Esophagus (tissue), 2 donors: ENCODE measurements at regions not wholly inside any gene's neighbourhood (a gene's known extent, or its start where the extent isn't known, plus 50 kb on each side); places are given as distances from the start of the nearest gene placed in this dataset.

Source experiments
- H3K27ac ChIP-seq, 2 donors: one replicate each; pipeline ENCODE4 v1.5.1; 2013; ENCODE audit warnings: low read depth in 2 of 2, mild to moderate bottlenecking in 2 of 2, inconsistent platforms in 1 of 2, low read length in 1 of 2, moderate library complexity in 1 of 2
- H3K27me3 ChIP-seq, 2 donors: one replicate each; pipeline ENCODE4 v1.6.1; 2013; ENCODE audit warnings: low read length in 2 of 2, control low read depth in 1 of 2, mild to moderate bottlenecking in 1 of 2; ENCODE audit not compliant: insufficient read depth in 2 of 2, control insufficient read depth in 1 of 2
- H3K36me3 ChIP-seq, 2 donors: one replicate each; pipeline ENCODE4 v1.6.1; 2013; ENCODE audit warnings: low read length in 1 of 2; ENCODE audit not compliant: control insufficient read depth in 2 of 2, insufficient read depth in 2 of 2
- H3K4me1 ChIP-seq, 2 donors: one replicate each; pipeline ENCODE4 v1.6.1; 2013; ENCODE audit warnings: low read length in 1 of 2; ENCODE audit not compliant: control insufficient read depth in 2 of 2, insufficient read depth in 2 of 2
- H3K4me3 ChIP-seq, 2 donors: one replicate each; pipeline ENCODE4 v1.5.1; 2013; ENCODE audit warnings: low read length in 2 of 2, mild to moderate bottlenecking in 2 of 2, low read depth in 1 of 2, moderate library complexity in 1 of 2
- H3K9me3 ChIP-seq, 2 donors: one replicate each; pipeline ENCODE4 v1.6.1; 2013; ENCODE audit warnings: mild to moderate bottlenecking in 2 of 2, low read depth in 1 of 2, low read length in 1 of 2, moderate library complexity in 1 of 2; ENCODE audit not compliant: control insufficient read depth in 2 of 2, insufficient read depth in 1 of 2
- WGBS, 2 donors: extraction: QIAGEN DNeasy Blood & Tissue Kit; methylation state at CpG; one replicate each; pipeline ENCODE4 v1.1.7; 2013; 5-methylcytosine and 5-hydroxymethylcytosine counted together
- donor health status: healthy with polysubstance abuse.
- donor health status: Bipolar disorder and iron deficiency.

DNA sequence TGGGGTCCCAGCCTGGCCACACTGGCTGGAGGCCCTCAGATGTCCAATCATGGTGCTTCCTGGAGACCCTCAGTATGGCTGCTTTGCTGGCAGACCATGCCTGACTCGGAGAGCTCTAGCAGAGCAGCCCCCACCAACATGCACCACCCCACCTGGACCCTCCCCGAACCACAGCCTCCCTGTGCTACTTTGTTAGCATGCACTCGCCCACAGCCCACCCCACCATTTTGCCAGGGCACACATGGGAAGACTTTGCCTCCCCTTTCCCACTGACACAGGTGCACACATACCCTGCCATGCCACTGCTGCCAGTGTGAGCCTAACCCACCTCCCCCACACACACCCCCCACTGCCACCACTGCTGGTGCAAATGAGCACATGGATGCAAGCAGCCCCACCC lies 497.5 kb upstream of the PBX1 start:
- Histone ChIP-seq H3K4me3 (no peak overlapping the region), H3K27ac (no peak overlapping the region), H3K27me3 (no peaks in the 10 kb centered on the region), H3K4me1 (no peaks in the 10 kb centered on the region), H3K9me3 (no peaks in the 10 kb centered on the region), H3K36me3 (no peaks in the 10 kb centered on the region)
- 59 to 87% methylated on average over 3 of the region's 3 CpGs for WGBS, 2 donors

DNA sequence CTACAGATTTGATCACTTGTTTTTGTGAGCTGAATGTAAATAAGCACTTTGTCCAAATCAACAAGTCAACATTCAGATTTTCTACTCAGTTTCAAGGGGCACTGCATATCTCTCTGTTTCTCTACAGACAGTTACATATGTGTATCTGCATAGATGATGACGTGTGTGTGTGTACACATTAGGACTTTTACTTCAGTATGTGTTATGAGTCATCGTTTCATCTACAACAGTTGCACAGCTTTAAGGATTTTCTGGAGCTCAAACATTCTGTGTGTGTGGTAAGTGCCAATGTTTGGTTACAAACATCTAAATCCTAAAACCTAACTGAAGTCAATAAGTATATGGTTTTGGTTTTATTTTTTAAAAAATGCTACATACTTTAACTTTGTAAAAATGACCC lies 494.5 kb upstream of the PBX1 start:
- no peaks in the 10 kb centered on the region for H3K36me3 ChIP-seq
- no peak overlapping the region for H3K27ac ChIP-seq
- no peaks in the 10 kb centered on the region for H3K27me3 ChIP-seq
- 55 to 56% methylated on average over 2 of the region's 2 CpGs for WGBS, 2 donors
- no peak overlapping the region for H3K4me3 ChIP-seq
- H3K4me1 ChIP-seq = no peaks in the 10 kb centered on the region
- H3K9me3 ChIP-seq = no peaks in the 10 kb centered on the region

DNA sequence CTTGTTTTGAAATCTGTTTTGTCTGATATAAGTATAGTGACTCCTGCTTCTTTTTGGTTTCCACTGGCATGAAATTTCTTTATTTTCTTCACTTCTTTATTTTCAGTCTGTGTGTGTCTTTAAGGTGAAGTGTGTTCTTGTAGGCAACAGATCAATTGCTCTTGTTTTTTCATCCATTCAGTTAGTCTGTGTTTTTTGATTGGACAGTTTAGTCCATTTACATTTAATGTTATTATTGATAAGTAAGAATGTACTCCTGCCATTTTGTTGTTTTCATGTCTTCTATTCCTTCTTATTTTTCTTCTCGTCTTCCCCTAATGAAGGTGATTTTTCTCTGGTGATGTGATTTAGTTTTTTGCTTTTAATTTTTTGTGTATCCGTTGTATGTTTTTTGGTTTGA lies 487.7 kb upstream of the PBX1 start:
- 90 to 96% methylated on average over 2 of the region's 2 CpGs for WGBS, 2 donors

DNA sequence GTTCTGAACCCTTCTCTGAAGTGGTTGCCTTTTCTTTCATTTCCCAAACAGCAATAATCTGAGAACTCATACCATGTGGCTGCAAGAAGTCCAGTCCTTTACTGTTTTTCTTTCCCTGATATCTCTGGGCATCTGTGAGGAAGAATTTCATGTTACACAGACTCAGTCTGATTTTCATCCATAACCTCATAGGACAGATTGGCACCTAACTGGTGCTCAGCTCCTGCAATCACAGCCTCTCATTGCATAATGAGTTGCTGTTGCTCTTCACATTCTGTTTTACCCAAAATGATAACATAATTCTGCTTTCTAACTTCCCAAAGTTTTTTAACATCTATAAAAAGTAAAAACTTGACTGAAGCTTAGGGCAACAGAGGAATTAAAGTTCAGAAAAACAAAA lies 472.2 kb upstream of the PBX1 start:
- Histone ChIP-seq H3K27ac (no peak overlapping the region), H3K4me3 (no peak overlapping the region), H3K36me3 (no peaks in the 10 kb centered on the region), H3K9me3 (no peaks in the 10 kb centered on the region), H3K4me1 (no peaks in the 10 kb centered on the region), H3K27me3 (peaks cover 0 to 2% of the 10 kb centered on the region in 2 donors)

More for the DNA sequence above, 487.7 kb upstream of the PBX1 start:
- H3K27ac ChIP-seq = no peak overlapping the region
- H3K4me3 ChIP-seq = no peak overlapping the region
- H3K9me3 ChIP-seq = peaks cover 0 to 2% of the 10 kb centered on the region in 2 donors
- no peaks in the 10 kb centered on the region for H3K4me1 ChIP-seq
- no peaks in the 10 kb centered on the region for H3K27me3 ChIP-seq
- H3K36me3 ChIP-seq = no peaks in the 10 kb centered on the region

DNA sequence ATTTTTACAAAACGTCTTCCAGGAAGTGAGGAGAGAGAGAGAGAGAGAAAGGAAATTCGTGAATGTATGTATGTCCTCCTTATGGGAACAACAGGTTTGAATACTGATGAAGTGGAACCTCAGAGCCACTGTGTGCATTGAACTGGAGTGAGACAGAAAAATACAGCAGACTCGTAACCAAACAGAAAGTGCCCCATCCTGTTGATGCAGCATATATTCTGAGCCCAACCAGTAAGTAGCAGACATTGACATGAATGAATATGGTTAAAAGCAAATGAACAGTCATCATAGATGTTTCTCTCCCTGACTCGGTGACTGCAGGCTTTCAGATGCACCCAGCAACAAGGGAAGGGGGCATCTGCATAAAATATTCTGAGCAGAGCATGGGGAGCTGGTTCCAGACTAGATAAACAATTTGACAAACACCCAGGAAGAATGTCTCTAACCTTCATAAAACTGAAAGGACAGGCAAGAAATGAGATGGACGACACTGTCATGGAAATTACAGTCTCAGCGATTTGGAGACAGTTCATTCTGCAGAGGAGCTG lies 471.0 kb upstream of the PBX1 start:
- Histone ChIP-seq H3K4me1 (no peaks in the 10 kb centered on the region), H3K9me3 (peaks cover 0 to 6% of the 10 kb centered on the region in 2 donors), H3K27ac (no peak overlapping the region), H3K36me3 (no peaks in the 10 kb centered on the region), H3K27me3 (peaks cover 0 to 2% of the 10 kb centered on the region in 2 donors), H3K4me3 (no peak overlapping the region)
- 55 to 56% methylated on average over 6 of the region's 6 CpGs for whole genome bisulfite sequencing, 2 donors

DNA sequence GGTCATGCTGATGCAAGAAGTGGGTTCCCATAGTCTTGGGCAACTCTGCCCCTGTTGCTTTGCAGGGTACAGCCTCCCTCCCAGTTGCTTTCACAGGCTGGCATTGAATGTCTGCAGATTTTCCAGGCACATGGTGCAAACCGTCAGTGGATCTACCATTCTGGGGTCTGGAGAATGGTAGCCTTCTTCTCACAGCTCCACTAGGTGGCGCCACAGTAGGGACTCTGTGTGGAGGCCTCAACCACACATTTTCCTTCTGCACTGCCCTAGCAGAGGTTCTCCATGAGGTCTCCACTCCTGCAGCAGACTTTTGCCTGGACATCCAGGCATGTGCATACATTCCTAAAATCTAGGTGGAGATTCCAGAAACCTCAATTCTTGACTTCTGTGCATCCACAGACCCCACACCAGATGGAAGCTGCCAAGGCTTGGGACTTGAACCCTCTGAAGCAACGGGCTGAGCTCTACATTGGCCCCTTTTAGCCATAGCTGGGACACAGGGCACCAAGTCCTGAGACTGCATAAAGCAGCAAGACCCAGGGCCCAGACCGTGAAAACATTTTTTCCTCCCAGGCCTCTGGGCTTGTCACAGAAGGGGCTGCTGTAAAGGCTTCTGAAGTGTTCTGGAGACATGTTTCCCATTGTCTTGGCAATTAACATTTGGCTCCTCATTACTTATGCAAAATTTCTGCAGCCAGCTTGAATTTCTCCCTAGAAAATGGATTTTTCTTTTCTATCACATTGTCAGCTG lies 466.2 kb upstream of the PBX1 start:
- 72 to 77% methylated on average over 4 of the region's 4 CpGs for WGBS, 2 donors
- no peak overlapping the region for H3K4me3 ChIP-seq
- H3K9me3 ChIP-seq = peaks cover 0 to 6% of the 10 kb centered on the region in 2 donors
- H3K4me1 ChIP-seq = no peaks in the 10 kb centered on the region
- no peaks in the 10 kb centered on the region for H3K36me3 ChIP-seq
- no peaks in the 10 kb centered on the region for H3K27me3 ChIP-seq
- H3K27ac ChIP-seq = no peak overlapping the region

DNA sequence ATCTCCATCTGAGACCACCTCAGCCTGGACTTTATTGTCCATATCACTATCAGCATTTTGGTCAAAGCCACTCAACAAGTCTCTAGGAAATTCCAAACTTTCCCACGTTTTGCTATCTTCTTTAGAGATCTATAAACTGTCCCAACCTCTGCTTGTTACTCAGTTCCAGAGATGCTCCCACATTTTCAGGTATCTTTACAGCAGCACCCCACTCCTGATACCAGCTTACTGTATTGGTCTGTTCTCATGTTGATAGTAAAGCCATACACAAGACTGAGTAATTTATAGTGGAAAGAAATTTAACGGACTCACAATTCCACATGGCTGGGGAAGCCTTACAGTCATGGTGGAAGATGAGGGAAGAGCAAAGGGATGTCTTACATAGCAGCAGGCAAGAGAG lies 465.4 kb upstream of the PBX1 start:
- peaks cover 0 to 6% of the 10 kb centered on the region in 2 donors for H3K9me3 ChIP-seq
- no peaks in the 10 kb centered on the region for H3K4me1 ChIP-seq
- no peaks in the 10 kb centered on the region for H3K27me3 ChIP-seq
- WGBS, 2 donors = 85% methylated on average over 2 of the region's 2 CpGs
- H3K4me3 ChIP-seq = no peak overlapping the region
- no peak overlapping the region for H3K27ac ChIP-seq
- no peaks in the 10 kb centered on the region for H3K36me3 ChIP-seq

DNA sequence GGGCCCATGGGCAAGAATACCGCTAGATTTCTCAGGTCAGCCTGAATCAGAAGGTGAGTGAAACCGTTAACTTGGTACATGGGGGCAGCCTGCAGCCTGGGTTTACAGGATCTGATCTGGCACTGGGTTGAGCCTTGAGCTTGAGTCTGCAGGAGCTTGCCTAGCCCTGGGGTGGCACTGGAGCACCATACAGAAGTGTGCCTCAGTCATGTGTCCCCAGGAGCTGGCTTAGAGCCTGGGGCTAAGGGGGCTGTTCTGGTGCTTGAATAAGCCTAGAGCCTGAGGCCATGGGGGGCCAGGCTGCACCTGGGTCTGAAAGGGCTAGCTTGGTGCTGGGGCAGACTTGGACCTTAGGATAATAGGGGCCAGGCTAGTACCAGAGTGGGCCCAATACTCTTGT lies 457.2 kb upstream of the PBX1 start:
- H3K27me3 ChIP-seq = no peaks in the 10 kb centered on the region
- H3K9me3 ChIP-seq = peaks cover 0 to 4% of the 10 kb centered on the region in 2 donors
- H3K36me3 ChIP-seq = no peaks in the 10 kb centered on the region
- no peak overlapping the region for H3K27ac ChIP-seq
- no peaks in the 10 kb centered on the region for H3K4me1 ChIP-seq
- 89 to 98% methylated on average over 2 of the region's 2 CpGs for WGBS, 2 donors
- H3K4me3 ChIP-seq = no peak overlapping the region

DNA sequence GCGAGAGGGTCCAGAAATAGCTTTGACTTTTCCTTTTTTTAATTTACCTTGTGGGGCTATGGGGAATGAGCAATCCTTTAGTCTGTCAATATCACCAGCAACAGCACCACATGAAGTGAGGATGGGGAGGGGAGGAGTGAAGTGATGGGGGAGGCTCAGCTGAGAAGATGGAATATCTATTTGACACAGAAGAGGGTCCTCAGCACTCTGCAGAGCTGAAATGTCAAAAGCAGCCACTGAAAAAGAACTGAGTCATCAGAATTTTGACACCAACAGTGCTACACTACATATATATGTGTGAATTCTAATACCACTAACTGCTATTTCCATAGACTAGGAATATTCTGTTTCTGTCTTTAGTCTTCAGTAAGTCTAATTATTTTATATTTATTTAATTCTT lies 427.0 kb upstream of the PBX1 start:
- 87 to 88% methylated on average over 1 of the region's 1 CpG for WGBS, 2 donors
- Histone ChIP-seq H3K27me3 (no peaks in the 10 kb centered on the region), H3K27ac (no peak overlapping the region)

More for the DNA sequence above, 427.0 kb upstream of the PBX1 start:
- H3K4me3 ChIP-seq = no peak overlapping the region
- no peaks in the 10 kb centered on the region for H3K36me3 ChIP-seq
- no peaks in the 10 kb centered on the region for H3K4me1 ChIP-seq
- peaks cover 0 to 2% of the 10 kb centered on the region in 2 donors for H3K9me3 ChIP-seq
